Bronchial epithelial cell (primary cell): ENCODE measurements at regions not wholly inside any gene's neighbourhood (a gene's known extent, or its start where the extent isn't known, plus 50 kb on each side); places are given as distances from the start of the nearest gene placed in this dataset.
A peak's percentile ranks its signal among the peaks of the same experiment; 100 is the strongest.

Experiments used
- DNase-seq: peaks from one replicate; pipeline ENCODE4 v3.0.0-alpha.2; 2010; ENCODE audit warnings: low read depth
- FAIRE-seq: peaks from 2 replicates; lab custom pipeline; 2011; peaks lifted over from hg19 to GRCh38; lab: Jason Lieb, UNC
- H3K27me3 ChIP-seq: 2 replicates; pipeline ENCODE4 v1.5.1; 2011; ENCODE audit warnings: low read length; ENCODE audit not compliant: control insufficient read depth, insufficient read depth
- H3K36me3 ChIP-seq: 2 replicates; pipeline ENCODE4 v1.5.1; 2011; ENCODE audit warnings: low read length; ENCODE audit not compliant: control insufficient read depth, insufficient read depth
- H3K4me3 ChIP-seq: 2 replicates; pipeline ENCODE4 v1.5.1; 2011; ENCODE audit warnings: mild to moderate bottlenecking, low read depth, low read length, control low read depth
- CTCF ChIP-seq: IDR thresholded peaks from 2 replicates; pipeline ENCODE4 v1.5.1; 2011; ENCODE audit warnings: mild to moderate bottlenecking, moderate library complexity, low read length, control low read depth, inconsistent platforms; ENCODE audit not compliant: insufficient read depth, severe bottlenecking

DNA sequence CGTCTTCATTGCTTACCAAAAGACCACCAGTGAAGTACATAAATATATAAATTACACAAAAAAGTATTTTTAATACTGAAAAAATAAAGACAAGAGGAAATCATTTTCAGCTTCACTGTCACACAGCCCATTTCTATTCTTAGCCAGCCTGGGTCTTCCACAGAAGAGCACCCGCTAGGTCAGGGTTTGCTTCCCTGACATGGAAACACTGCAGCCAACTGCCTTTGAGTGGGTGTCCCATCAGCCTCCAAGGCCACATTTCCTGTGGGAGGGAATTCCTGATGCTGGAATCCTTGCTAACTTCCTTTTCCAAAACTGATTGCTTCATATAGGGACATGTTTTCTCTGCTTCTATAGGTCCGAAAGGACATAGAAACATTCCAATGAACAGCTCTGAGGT is 137.8 kb upstream of the CAV2 start:
- no peaks in the 10 kb centered on the region for H3K27me3 ChIP-seq
- DNase-seq, result no peak
- H3K36me3 ChIP-seq, result no peaks in the 10 kb centered on the region
- FAIRE-seq, result no peak
- H3K4me3 ChIP-seq, result no peak overlapping the region
- TF ChIP-seq CTCF, result no peak

DNA sequence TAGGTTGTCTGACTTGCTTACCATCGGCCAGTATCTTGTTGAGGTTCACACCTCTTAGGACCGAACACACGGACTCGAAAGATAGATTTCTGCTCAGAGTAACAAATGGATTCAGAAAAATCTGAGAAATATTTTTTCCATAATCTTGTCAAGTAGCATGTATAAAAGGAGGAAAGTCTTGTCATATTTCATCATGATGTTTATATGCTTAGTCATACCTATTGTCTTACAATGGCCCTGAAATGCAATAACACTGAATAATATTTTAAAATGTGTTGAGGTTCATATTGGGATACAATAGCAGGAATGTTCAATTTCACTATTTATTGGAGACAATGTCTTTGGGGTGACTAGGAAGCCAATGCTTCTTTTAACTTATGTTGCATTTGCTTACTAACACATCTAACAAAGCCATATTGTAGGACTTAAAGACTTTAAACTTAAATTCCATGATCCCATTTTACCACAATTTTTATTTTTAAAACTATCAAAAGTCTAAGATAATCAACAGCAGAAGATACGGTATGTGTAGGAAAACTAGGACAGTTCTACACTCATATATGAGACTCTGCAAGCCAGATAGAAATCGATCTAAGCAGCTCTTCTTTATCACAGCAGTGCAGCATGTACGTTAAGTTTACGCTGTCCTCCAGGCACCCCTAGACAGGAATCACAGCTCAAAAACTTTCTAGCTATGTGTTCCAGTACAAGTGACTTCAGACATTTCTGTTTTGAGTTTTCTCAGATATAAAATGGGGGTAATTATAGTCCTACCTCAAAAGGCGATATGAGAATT is 135.7 kb upstream of the CAV2 start:
- Histone ChIP-seq H3K36me3 (no peaks in the 10 kb centered on the region), H3K27me3 (no peaks in the 10 kb centered on the region), H3K4me3 (no peak overlapping the region)
- TF ChIP-seq CTCF, result no peak
- no peak for FAIRE-seq
- DNase-seq, result peak; percentile 74

GRCh38 chr7:116364469-116364868 is 135.1 kb upstream of the CAV2 start:
- Histone ChIP-seq H3K36me3 (no peaks in the 10 kb centered on the region), H3K4me3 (no peak overlapping the region), H3K27me3 (no peaks in the 10 kb centered on the region)
- no peak for DNase-seq
- TF ChIP-seq CTCF, result no peak
- no peak for FAIRE-seq

- Histone ChIP-seq H3K36me3 (no peaks in the 10 kb centered on the region), H3K4me3 (no peak overlapping the region), H3K27me3 (no peaks in the 10 kb centered on the region)
- no peak for TF ChIP-seq CTCF
- FAIRE-seq, result no peak
- DNase-seq, result no peak
Measured at GRCh38 chr7:116365797-116366196, 133.7 kb upstream of the CAV2 start.

DNA sequence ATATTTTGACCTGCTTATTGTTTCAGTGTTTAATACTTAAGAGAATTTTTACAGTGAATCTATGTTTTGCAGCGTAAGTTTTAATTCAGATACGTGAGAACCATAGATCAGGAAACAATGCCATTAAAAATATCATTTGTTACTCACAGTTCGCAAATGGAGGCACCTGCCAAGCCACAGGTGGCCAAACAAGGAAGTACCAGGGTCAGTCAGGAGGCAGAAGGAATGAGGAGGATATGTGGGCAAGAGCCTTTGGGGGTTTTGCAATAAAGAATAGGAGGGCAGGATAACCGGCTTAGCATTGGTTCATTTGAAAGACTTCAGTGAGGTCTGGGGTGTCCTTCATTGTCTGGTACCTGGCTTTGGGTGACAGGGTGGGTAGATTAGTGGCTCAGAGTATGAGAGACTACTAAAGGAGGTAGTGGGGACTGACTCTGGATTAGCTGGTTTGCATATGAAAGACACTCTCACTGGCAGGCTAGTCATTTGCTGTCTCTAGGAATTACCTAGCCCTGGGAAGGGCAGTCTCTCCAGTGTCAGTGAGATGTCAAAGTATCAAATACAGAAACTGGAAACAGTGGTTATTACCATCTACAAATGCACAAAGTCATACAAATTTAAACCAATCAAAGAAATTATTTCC is 132.2 kb upstream of the CAV2 start:
- Histone ChIP-seq H3K27me3 (no peaks in the 10 kb centered on the region), H3K36me3 (no peaks in the 10 kb centered on the region), H3K4me3 (no peak overlapping the region)
- peak; percentile 11 for DNase-seq
- no peak for TF ChIP-seq CTCF
- FAIRE-seq, result no peak
